Stimulated activated CD4-positive, alpha-beta T cell treated with anti-CD3 and anti-CD28 coated beads, Interleukin-4, amount 100 ng/mL, for 48 hours (primary cell): ENCODE measurements at regions not wholly inside any gene's neighbourhood (a gene's known extent, or its start where the extent isn't known, plus 50 kb on each side); places are given as distances from the start of the nearest gene placed in this dataset.

Source experiments
- DNase-seq, 2 donors: peaks; one replicate each; pipeline ENCODE4 v3.0.0-alpha.2; 2020; ENCODE audit warnings: low read depth in 2 of 2

DNA sequence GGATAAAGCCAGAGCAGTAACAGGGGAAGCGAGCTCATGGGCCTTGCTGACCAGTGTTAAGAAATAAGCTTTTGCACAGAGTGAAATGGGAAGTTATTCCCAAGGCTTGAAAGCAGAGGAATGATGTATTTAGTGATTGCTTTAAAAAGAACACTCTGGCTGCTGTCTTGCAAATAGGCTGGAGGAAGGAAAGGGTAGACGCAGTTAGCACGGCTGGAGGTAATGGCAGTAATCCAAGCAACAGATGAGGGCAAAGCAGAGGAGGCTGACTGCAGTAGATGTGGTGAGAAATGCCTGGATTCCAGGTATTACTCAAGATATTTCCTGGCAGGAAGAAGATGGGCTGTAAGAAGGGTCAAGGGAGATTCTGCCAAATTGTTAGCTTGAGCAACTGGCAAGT, 1342.3 kb upstream of the AGA start:
- DNase-seq = no peak

DNA sequence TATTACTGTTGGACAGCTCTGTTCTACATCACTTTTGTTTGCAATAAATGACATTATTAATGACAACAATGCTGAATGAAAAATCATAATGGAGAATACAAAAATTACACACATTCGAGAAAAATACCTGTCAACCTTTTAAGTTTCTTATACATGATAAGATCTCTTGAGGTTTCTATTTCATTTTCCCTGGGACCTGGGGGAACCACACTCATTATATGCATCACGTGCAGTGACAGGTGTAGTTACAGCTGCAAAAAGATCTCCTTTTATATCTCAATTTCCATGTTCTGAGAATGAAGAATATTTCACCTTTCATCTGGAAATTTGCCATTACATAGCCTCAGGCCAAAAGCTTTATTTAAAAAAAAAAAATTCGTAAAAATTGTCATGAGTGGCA, 1347.0 kb upstream of the AGA start:
- no peak for DNase-seq

DNA sequence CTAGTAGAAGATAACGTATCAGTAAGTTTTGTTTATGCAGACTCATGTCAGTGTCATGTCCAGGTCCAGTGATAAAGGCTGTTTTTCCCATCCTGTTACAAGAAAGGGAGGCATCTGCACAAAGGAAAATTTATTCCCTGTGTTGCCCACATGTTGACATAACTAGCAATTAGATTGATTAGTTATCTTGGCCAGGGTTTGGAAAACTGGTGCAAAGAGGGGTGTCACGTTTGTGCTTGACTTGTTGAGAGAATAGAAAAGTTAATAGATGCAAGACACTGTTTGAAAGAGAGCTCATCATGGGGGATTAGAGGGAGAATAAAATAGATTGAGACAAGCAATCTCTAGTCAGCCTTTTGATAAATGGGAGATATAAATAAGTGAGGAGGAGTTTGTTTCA, 1357.0 kb upstream of the AGA start:
- DNase-seq = no peak

DNA sequence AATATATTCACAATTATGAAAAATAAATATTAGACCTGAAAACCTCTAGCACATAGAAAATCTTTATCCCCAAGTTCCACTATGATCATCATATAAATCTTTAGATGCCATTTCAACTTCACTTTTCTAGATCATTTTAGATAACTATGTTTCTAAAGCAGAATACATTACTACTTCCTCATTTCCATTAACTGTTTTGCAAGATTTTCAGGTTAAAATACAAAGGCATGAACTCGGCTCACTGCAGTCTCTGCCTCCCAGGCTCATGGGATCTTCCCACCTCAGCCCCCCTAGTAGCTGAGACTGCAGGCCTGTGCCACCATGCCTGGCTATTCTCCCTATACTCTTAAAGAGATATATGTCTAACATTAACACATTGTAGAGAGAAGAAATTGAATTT, 1365.9 kb upstream of the AGA start:
- DNase-seq = no peak

DNA sequence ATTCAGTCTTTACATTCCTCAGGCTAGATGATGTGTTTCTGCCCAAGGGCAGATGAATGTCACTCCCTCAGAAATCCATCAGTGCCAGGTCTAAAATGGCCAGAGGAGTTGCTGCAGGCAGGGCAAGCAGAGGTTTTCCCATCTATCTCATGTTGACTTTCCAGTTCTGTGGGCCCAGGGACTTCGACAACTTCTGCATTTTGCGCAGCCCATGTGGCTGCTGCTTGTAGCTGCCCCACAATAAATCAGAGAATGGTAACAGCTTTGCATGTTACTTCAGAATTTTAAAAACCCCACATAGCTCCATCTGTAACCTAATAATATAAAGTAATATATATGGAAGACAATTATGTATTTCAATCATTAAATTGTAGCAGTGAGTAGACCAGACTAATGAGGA, 1367.7 kb upstream of the AGA start:
- DNase-seq = no peak

DNA sequence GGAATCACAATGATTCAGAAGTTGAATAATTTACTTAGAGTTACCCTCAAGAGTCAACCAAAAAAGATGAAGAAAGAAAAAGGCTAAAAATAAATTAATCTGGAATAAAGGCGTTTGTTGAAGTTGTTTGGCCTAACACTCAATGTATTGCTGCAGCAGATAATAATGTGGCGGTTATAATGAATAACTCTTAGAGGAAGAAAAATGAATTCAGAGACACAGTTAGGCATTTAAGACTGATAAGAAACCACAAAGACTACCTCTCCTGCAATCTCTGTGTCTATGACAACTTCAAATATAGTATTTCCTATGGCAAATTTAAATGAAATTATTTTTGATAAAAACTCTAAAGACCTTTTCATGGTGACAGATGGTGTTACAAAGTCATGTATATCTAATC, 1369.1 kb upstream of the AGA start:
- no peak for DNase-seq

DNA sequence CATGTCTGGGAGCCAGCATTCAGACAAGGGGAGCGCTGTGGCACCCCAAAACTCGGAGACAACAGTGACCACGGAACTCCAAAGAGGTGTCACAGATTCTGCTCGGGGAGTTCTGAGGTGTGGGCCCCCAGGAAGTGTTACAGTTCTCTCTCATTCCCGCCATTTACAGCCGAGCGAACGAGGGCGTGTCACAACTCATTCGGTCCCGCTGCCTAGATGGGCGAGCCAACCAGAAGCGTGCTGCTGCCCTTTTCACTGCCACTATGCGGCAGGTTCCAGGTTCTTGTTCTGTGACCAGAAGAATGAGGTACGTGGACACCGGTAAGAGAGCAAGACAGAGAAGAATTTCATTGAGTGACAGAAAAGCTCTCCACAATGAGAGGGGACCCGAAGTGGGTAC, 1370.6 kb upstream of the AGA start:
- DNase-seq = no peak

DNA sequence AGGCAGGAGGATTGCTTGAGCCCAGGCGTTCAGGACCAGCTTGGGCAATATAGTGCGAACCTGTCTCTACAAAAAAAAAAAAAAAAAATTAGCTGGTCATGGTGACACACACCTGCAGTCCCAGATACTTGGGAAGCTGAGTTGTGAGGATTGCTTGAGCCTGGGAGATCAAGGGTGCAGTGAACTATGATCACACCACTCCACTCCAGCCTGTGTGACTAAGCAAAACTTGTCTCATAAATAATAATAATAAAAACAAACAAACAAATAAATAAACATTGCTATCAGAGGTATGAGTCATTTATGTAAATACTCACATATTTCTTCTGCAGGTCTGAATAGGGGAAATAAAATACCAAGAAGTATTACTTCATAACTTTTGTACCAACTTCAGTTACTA, 1372.7 kb upstream of the AGA start:
- DNase-seq = no peak

DNA sequence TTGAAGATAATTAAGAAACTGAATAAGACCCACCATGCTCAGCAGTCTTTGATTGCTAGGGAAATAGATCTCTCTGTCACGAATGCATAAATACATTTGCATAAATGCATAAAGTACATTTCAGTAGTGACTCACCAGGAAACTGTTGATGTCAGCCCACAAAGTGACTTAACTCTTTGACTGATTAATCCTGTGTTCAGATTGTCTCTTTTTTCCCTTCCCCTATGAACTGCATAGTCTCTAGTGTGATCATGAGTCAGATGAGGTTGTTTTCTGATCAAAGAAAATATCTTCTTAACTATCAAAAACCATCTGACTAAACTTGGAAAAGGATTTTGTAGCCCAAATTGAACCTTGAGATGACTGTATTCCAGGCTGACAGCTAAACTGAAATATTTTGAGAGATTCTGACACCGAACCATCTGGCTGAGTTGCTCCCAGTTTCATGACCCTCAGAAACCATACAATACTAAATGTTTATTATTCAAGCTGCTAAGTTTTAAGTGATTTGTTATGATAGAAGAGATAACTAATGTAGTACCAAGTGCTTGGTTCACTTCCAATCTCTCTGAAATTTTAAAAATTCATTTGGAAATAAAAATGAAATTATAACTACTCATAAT, 1381.5 kb upstream of the AGA start:
- no peak for DNase-seq

DNA sequence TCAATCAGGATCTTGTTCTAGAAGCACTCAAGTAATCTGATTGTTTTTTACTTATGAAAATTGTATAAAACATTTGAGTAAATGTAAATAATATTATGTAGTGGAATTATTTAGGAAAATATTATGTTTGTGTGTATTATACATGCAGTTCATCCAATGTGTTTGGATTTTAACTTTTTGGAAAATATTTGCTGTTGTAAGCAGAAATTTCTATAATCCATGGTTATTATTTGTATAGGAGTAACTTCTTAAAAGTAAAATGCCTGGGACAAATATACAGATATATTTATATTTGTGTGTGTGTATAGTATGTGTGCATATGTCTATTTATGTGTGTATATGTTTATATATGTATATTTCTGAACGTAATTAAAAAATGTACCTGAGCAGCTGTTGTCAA, 1394.6 kb upstream of the AGA start:
- no peak for DNase-seq

DNA sequence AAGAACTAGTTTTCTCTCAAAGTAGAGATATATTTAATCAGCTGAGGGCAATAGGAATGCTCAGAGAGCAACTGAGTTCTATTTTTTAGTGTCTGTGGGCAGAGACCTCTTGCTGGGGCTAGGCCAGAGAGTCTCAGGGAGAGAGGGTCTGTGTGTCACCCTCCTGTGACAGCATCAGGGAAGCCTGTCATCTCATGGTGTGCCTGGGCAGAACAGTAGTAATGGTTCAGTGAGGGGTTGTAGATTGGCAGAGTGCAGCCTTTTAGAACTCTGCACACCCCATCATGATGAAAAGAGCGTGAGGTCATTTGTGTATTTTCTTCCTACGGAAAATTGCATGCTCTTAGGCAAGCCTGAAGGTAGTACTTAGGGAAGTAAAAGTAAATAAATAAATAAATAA, 1396.5 kb upstream of the AGA start:
- no peak for DNase-seq

DNA sequence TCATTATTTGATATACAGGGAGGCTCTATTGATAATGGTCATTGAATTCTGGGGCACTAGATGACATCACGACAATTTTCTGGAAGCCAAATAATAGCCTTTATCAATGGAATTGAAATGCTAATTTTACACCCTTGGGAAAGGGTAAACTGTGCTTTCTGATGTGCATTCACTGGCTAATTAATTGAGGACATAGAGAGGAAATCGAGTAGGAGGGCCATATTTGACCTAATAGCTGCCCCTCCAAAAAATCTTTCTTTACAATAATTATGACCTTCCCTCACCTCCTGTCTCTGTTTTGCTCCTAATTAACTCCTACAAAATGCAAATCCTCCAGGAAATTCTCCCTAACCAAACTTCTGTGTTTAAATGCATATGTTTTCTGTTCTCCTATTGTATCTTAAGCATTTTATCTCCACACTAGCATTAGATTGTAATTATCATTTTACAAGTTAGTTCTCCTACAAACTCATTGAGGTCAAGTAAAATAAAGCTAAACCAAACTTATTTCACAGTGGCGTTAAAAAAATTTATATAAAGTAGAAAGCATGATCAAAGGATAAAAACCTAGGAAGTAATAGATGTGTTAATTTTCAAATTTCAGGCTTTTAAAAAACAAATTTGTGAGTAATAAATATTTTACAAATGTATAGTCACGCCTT, 1414.0 kb upstream of the AGA start:
- DNase-seq = no peak

DNA sequence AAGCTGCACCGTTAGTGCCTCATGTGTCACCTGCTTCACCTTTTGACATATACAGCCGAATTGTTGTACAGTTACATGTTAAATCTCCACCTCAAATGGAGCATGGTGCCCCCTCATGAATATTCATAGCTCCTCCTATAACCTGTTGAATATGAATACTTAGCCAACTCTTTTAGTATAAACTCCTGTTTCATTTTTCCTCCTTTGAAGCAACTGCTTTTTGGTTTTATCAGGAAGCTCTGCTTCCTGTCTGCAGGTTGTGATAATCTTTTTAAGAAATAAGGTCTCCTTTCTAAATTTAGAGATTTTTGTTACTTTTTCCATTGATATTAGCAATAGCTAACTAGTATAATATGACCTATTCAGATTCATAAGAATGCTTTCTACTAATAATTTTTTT, 1429.2 kb upstream of the AGA start:
- no peak for DNase-seq

DNA sequence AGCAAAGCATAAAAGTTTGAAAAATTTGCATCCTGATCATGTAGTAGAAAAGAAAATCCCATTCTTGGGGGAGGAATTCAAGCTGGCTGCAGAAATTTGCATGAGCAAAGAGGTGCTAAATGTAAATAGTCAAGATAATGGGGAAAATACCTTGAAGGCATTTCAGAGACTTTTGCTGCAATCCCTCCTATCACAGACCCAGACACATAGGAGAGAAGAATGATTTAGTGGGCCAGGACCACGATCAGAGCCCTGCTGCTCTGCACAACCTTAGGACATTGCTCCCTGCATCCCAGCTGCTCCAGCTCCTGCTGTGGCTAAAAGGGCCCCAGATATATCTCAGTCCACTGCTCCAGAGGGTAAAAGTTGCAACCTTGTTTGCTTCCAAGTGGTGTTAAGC, 1439.7 kb upstream of the AGA start:
- DNase-seq = no peak

DNA sequence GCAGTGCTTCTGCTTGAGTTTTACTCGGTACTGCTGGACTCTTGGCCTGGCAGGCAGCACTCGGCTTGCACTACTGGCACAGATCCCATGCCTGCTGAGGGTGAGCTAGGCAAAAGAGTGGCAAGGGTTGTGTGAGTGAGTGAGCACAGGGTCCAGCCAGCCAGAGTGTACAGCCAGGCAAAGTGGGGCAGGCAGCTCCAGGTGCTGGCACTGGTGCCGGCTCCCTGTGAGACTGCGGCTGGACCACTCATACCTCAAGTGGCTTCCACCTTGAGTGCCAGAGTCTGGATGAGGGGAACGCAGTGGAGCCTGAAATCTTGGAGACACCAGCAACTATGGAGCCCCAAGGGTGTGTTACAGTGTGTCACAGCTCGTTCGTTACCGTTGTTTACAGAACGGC, 1451.9 kb upstream of the AGA start:
- DNase-seq = no peak

DNA sequence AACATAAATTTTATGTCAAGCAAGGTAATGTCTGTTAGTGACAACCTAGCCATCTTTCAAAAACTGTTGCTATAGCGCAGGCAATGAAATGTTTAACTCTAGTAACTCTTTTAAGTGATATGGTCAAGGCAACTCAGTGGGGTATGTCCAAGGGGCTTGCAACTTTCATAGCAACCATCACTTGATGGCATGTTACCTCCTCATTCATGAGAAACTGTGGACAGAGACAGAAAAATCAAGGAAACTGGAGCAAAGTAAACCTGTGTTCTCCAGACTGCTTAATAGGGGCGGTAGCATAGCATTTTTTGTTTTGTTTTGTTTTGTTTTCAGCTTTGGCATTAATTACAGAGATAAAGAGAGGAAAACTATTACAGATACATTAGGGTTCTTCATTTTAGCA, 1456.8 kb upstream of the AGA start:
- no peak for DNase-seq

DNA sequence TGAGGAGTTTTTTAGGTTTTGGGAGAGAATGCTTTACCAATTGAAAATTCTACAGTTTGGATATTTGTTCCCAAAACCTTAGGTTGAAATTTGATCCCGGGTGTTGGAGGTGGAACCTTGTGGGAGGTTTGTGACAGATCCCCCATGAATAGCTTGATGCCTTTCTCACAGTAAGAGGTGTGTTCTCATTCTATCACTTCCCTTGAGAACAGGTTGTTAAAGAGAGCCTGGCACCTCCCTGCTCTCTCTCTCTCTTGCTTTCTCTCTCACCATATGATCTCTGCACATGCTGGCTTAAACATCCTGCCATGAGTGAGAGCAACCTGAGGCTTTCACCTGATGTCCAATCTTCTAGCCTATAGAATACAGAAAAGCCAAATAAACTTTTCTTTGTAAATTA, 1475.5 kb upstream of the AGA start:
- DNase-seq = no peak

DNA sequence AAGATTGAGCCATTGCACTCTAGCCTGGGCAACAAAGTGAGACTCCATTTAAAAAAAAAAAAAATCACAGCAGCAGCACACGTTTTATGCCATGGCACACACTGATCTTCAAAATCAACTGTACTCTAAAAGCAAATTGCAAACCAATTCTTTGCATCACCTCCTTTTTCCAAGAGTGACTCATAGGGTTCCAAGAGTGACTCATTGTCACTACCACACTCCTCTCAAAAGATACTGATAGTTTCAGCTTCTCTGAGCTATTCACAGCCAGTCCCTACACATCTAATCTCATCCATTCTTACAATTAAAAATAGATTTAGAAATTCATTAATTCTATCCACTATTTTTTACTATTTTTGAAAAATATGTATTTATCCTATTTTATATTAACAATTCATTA, 1494.9 kb upstream of the AGA start:
- DNase-seq = no peak

DNA sequence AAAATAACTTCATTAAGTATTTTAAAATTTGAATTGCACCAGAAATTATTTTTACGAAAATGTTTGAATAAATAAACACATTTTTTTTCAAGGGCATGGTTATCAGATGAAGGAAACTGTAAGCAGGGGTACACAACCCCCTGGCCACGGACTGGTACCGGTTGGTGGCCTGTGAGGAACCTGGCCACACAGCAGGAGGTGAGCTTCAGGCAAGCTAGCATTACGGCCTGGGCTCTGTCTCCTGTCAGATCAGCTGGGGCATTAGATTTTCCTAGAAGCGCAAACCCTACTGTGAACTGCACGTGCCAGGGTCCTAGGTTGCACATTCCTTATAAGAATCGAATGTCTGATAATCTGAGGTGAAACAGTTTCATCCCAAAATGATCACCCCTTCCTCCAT, 1499.7 kb upstream of the AGA start:
- no peak for DNase-seq

DNA sequence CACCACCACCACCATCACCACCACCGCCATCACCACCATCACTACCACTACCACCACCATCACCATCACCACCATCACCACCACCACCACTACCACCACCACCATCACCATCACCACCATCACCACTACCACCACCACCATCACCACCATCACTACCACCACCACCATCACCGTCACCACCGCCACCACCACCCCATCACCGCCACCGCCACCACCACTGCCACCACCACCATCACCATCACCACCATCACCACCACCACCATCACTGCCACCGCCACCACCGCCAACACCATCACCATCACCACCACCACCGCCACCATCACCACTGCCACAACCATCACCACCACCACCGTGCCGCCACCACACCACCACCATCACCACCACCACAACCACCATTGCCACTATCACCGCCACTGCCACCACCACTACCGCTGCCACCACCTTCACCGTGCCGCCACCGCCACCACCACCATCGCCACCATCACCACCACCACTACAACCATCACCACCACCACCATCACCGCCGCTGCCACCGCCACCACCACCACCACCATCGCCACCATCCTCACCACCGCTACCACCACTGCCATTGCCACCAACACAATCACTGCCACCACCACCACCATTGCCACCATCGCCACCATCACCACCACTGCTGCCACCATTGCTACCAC, 1511.3 kb upstream of the AGA start:
- DNase-seq = no peak

DNA sequence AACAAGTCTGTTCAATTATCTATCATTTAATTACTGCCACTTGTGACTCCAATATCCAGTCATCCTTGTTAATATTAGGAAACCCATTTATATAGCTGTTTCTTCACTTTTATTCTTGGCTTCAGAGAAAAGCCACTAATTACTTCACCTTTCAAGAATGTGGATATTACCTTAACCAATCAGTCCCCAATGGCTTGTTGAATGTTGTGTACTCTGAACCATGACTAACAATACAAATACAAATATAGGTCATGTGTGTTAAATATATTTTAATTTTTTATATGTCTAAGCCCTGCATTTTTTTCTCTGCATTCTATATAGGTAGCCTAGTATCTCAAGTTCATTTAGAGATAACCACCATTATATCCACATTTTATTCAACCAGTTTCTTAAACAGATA, 1513.4 kb upstream of the AGA start:
- DNase-seq = no peak

DNA sequence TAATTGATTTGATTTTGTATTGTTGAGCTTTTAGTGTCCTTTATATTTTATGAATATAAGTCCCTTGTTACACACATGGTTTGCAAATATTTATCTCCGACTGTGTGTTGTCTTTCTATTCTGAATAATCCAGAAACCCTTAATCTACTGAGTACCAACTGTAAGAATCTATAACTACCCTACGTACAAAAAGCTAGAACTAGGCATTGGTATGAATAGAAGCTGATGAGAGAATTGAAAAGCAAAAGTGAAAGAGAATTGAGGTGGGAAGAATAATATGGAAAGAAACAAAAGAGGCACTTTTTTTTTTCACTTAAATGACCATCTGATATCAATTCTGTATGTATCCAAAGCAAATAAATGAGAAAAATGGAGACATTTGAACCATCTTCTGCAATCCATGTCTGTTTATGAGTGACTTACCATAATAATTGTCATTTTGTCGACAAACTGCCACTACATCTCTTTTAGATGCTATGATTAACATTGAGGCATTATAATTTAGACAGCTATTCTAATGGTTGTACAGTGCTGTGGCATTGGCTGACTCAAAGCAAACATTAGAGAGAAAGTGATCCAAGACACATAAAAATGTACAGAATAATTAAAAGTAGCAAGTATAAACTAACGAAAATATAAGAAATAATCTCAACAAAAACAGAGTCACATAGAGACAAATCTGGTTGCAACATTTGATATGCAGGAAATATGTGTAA, 1516.6 kb upstream of the AGA start:
- DNase-seq = no peak

DNA sequence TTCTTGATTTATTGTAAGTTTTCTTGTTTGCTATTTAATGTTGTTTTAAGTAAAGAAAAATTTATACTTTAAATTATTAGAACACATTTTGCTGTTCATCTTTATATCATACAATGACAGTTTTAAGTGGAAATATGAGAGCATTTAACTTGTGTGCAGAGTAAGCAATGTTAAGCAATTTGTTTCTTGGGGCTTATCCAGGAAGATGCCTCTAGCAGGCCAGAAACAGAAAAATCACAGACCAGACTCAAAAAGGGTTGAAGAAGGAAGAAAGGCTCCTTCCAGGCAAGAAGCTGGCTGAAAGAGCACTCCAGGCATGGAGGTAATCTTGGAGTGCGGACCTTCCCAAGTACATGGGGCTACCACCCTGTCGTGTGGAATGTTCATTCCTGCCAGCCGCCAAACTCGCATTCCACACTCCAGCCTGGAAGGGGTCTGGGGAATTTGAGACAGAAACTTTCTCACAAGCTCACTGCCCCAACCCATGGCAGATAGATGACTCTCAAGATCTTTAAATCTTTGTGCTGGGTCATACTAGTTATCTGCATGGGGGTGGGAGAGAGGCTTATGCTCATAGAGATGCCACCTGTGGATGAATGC, 1521.3 kb upstream of the AGA start:
- no peak for DNase-seq
